IPS-NIHi7 (cell line): ENCODE measurements at regions not wholly inside any gene's neighbourhood (a gene's known extent, or its start where the extent isn't known, plus 50 kb on each side); places are given as distances from the start of the nearest gene placed in this dataset.

ENCODE experiments used
- DNase-seq: peaks from one replicate; pipeline ENCODE4 v3.0.0; 2012; ENCODE audit warnings: mixed read lengths; ENCODE audit errors: extremely low spot score

- no peak for DNase-seq
Measured at GRCh38 chr12:127722611-127723010, 544.4 kb upstream of the TMEM132C start.

GRCh38 chr12:127723251-127723650 lies 543.7 kb upstream of the TMEM132C start:
- no peak for DNase-seq

- no peak for DNase-seq
Measured at GRCh38 chr12:127726671-127727315, 540.2 kb upstream of the TMEM132C start.

- DNase-seq: no peak
Measured at GRCh38 chr12:127728285-127728684, 538.7 kb upstream of the TMEM132C start.

GRCh38 chr12:127728729-127729128 lies 538.2 kb upstream of the TMEM132C start:
- no peak for DNase-seq

GRCh38 chr12:127729381-127729780 lies 537.6 kb upstream of the TMEM132C start:
- no peak for DNase-seq

GRCh38 chr12:127731657-127732056 lies 535.3 kb upstream of the TMEM132C start:
- DNase-seq: no peak

- no peak for DNase-seq
Measured at GRCh38 chr12:127742231-127742630, 524.7 kb upstream of the TMEM132C start.

GRCh38 chr12:127745469-127746212 lies 521.3 kb upstream of the TMEM132C start:
- DNase-seq: no peak

GRCh38 chr12:127749416-127749815 lies 517.6 kb upstream of the TMEM132C start:
- DNase-seq: no peak

GRCh38 chr12:127750076-127750840 lies 516.7 kb upstream of the TMEM132C start:
- DNase-seq: no peak

- DNase-seq: no peak
Measured at GRCh38 chr12:127752802-127753201, 514.2 kb upstream of the TMEM132C start.

GRCh38 chr12:127760357-127760756 lies 506.6 kb upstream of the TMEM132C start:
- no peak for DNase-seq

- no peak for DNase-seq
Measured at GRCh38 chr12:127760996-127761395, 506.0 kb upstream of the TMEM132C start.

GRCh38 chr12:127761880-127762279 lies 505.1 kb upstream of the TMEM132C start:
- no peak for DNase-seq

- DNase-seq: no peak
Measured at GRCh38 chr12:127767656-127768055, 499.3 kb upstream of the TMEM132C start.

- no peak for DNase-seq
Measured at GRCh38 chr12:127770118-127770517, 496.9 kb upstream of the TMEM132C start.

GRCh38 chr12:127771546-127771945 lies 495.4 kb upstream of the TMEM132C start:
- DNase-seq: no peak

- DNase-seq: peak; percentile 60
Measured at GRCh38 chr12:127773520-127773919, 493.4 kb upstream of the TMEM132C start.

- no peak for DNase-seq
Measured at GRCh38 chr12:127774828-127775227, 492.1 kb upstream of the TMEM132C start.

GRCh38 chr12:127779301-127780045 lies 487.5 kb upstream of the TMEM132C start:
- no peak for DNase-seq

GRCh38 chr12:127780881-127781280 lies 486.1 kb upstream of the TMEM132C start:
- no peak for DNase-seq
